OCI-LY3 (cell line): ENCODE measurements at regions not wholly inside any gene's neighbourhood (a gene's known extent, or its start where the extent isn't known, plus 50 kb on each side); places are given as distances from the start of the nearest gene placed in this dataset.

ENCODE experiments used
- EZH2phosphoT487 ChIP-seq: fragments of 200-600 bp; shearing (Covaris generic); IDR thresholded peaks from 2 replicates; pipeline ENCODE4 v1.6.1; 2018; ENCODE audit warnings: antibody characterized with exemption, mixed run types, low read depth
- TF ChIP-seq, protein P1 (sequence below): fragments of 200-600, 300-600 bp; sonication (generic); IDR thresholded peaks from 2 replicates; pipeline ENCODE4 v1.5.1; 2014; ENCODE audit warnings: antibody characterized with exemption, low read length, low read depth

- TF ChIP-seq, protein P1, sequence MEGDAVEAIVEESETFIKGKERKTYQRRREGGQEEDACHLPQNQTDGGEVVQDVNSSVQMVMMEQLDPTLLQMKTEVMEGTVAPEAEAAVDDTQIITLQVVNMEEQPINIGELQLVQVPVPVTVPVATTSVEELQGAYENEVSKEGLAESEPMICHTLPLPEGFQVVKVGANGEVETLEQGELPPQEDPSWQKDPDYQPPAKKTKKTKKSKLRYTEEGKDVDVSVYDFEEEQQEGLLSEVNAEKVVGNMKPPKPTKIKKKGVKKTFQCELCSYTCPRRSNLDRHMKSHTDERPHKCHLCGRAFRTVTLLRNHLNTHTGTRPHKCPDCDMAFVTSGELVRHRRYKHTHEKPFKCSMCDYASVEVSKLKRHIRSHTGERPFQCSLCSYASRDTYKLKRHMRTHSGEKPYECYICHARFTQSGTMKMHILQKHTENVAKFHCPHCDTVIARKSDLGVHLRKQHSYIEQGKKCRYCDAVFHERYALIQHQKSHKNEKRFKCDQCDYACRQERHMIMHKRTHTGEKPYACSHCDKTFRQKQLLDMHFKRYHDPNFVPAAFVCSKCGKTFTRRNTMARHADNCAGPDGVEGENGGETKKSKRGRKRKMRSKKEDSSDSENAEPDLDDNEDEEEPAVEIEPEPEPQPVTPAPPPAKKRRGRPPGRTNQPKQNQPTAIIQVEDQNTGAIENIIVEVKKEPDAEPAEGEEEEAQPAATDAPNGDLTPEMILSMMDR: no peak
- TF ChIP-seq EZH2phosphoT487: no peak
These were observed 783.7 kb downstream of the FRK start for GRCh38 chr6:115276881-115277565.
